ENCODE measurements at regions not wholly inside any gene's neighbourhood (a gene's known extent, or its start where the extent isn't known, plus 50 kb on each side); places are given as distances from the start of the nearest gene placed in this dataset.
"Not testable (repeated sequence)": the region's sequence is repeated elsewhere in the genome, so short reads cannot be mapped to it uniquely, and the experiment has no call there.

DNA sequence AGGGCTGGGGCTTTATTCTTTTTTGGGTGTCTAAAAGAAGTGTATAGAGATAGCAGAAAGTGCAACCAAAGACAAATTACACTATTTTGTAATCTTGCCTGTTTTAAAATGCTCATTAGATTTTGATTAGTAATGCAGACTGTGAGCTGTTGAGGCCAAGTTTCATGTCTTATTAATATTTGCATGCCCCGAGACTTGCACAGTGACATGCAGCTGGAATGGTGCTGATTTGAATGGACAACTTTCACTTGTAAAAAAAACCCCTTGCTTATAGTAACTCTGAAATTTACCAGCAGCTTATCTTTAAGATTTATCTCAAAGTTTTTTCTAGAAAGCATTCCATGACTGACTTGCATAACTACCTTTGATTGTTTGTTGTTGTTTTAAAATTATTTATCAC, 835.1 kb upstream of the IGFBP7 start:
- H3K4me1 ChIP-seq, result no peaks in the 10 kb centered on the region
- H3K27ac ChIP-seq, result no peak overlapping the region
- ATAC-seq (ENCODE audit: low FRiP score in 2 of 2), result no peak
- no peak for DNase-seq
- no peak for TF ChIP-seq POLR2AphosphoS5 (IDR thresholded peaks at IDR 0.05)
- no peaks in the 10 kb centered on the region for H3K36me3 ChIP-seq
- H3K4me3 ChIP-seq, result no peak overlapping the region
- H3K9me3 ChIP-seq, result no peaks in the 10 kb centered on the region
- no peaks in the 10 kb centered on the region for H3K27me3 ChIP-seq
- WGBS, 2 donors, result 67 to 86% methylated on average over 1 of the region's 1 CpG

DNA sequence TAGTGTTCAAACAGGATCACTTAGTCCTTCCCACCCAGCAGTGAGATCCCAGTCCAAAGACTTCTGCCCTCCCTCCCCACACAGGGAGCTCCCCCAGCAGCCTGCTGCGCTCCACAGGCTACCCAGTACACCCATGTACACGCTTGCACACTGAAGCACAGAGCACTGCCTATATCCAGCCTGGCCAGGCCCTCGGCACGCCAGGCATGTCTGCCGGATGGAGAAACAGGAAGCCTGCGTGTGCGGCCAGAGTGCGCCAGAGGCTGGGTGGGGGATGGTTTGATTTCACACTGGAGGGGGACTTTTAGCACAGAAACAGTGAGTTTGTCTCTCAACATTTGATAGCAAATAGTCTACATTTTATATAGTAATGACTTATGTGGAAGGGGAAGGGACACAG, 833.5 kb upstream of the IGFBP7 start:
- 70 to 74% methylated on average over 8 of the region's 8 CpGs for WGBS, 2 donors
- peak in 1 of 2 donors; percentile 49 for DNase-seq
- Histone ChIP-seq H3K4me3 (no peak overlapping the region), H3K9me3 (no peaks in the 10 kb centered on the region), H3K27me3 (no peaks in the 10 kb centered on the region), H3K36me3 (no peaks in the 10 kb centered on the region), H3K4me1 (no peaks in the 10 kb centered on the region), H3K27ac (no peak overlapping the region)
- no peak for TF ChIP-seq EP300 (IDR thresholded peaks at IDR 0.05)
- TF ChIP-seq, protein P1, sequence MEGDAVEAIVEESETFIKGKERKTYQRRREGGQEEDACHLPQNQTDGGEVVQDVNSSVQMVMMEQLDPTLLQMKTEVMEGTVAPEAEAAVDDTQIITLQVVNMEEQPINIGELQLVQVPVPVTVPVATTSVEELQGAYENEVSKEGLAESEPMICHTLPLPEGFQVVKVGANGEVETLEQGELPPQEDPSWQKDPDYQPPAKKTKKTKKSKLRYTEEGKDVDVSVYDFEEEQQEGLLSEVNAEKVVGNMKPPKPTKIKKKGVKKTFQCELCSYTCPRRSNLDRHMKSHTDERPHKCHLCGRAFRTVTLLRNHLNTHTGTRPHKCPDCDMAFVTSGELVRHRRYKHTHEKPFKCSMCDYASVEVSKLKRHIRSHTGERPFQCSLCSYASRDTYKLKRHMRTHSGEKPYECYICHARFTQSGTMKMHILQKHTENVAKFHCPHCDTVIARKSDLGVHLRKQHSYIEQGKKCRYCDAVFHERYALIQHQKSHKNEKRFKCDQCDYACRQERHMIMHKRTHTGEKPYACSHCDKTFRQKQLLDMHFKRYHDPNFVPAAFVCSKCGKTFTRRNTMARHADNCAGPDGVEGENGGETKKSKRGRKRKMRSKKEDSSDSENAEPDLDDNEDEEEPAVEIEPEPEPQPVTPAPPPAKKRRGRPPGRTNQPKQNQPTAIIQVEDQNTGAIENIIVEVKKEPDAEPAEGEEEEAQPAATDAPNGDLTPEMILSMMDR (IDR thresholded peaks at IDR 0.05), result no peak
- TF ChIP-seq POLR2A (IDR thresholded peaks at IDR 0.05), result no peak
- no peak for TF ChIP-seq POLR2AphosphoS5 (IDR thresholded peaks at IDR 0.05)
- no peak for ATAC-seq (ENCODE audit: low FRiP score in 2 of 2)

DNA sequence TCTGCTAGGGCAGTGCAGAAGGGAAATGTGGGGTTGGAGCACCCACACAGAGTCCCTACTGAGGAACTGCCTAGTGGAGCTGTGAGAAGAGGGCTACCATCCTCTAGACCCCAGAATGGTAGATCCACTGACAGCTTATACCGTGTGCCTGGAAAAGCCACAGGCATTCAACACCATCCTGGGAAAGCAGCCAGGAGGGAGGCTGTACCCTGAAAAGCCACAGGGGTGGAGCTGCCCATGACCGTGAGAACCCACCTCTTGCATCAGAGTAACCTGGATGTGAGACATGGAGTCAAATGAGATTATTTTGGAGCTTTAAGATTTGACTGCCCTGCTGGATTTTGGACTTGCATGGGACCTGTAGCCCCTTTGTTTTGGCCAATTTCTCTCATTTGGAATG, 827.1 kb upstream of the IGFBP7 start:
- not testable (repeated sequence) for H3K4me1 ChIP-seq; H3K4me3 ChIP-seq; DNase-seq; H3K27ac ChIP-seq; ATAC-seq (ENCODE audit: low FRiP score in 2 of 2); H3K9me3 ChIP-seq; H3K36me3 ChIP-seq; H3K27me3 ChIP-seq
- 40 to 89% methylated on average over 1 to 2 of the region's 2 CpGs for WGBS, 2 donors

DNA sequence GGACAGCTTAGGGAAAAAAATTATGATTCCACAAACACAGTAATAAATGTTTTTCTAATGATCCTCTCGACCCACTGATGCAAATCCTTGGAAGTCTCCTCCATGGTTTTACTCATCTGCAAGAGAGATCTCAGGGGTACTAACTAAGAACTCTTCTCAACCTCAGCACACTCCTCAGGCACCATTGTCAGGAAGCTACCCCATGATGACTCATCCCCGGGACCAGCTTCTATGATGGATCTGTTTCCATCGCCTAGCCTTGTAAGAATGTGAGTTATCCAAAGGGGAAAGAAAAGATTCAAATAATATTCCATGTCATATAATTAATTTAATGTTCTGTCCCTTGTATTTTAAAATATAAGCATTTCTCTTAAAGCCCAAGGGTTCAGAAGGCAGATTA, 816.1 kb upstream of the IGFBP7 start:
- no peaks in the 10 kb centered on the region for H3K36me3 ChIP-seq
- 82 to 84% methylated on average over 3 of the region's 3 CpGs for WGBS, 2 donors
- H3K4me3 ChIP-seq, result no peak overlapping the region
- H3K27me3 ChIP-seq, result no peaks in the 10 kb centered on the region
- no peaks in the 10 kb centered on the region for H3K9me3 ChIP-seq
- H3K27ac ChIP-seq, result no peak overlapping the region
- TF ChIP-seq POLR2AphosphoS5 (IDR thresholded peaks at IDR 0.05), result no peak
- TF ChIP-seq POLR2A (IDR thresholded peaks at IDR 0.05), result no peak
- TF ChIP-seq, protein P1 (IDR thresholded peaks at IDR 0.05), result no peak
- no peak for TF ChIP-seq EP300 (IDR thresholded peaks at IDR 0.05)
- H3K4me1 ChIP-seq, result no peaks in the 10 kb centered on the region
- ATAC-seq (ENCODE audit: low FRiP score in 2 of 2) (no peak), DNase-seq (no peak)

DNA sequence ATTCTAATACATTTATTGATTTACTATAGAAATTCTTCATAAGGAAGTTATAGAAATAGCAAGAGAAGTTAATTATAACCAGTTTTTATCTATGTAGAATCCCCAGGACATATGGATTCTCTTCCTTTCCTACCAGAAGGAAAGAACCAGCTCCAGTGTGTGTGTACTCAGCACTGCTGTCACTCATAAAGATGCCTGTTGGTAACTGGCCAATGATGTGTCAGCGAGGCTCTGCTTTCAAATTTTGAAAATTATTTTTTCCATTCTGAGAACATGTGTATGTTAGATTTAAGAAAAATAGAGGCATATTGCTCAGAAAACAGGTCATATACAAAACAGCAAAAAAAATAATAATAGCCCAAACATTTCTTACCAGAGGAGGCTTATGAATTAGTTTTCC, 814.8 kb upstream of the IGFBP7 start:
- no peak for ATAC-seq (ENCODE audit: low FRiP score in 2 of 2)
- TF ChIP-seq POLR2AphosphoS5 (IDR thresholded peaks at IDR 0.05) (no peak), EP300 (IDR thresholded peaks at IDR 0.05) (no peak), POLR2A (IDR thresholded peaks at IDR 0.05) (no peak)
- TF ChIP-seq, protein P1 (IDR thresholded peaks at IDR 0.05), result no peak
- Histone ChIP-seq H3K9me3 (no peaks in the 10 kb centered on the region), H3K27ac (no peak overlapping the region), H3K27me3 (no peaks in the 10 kb centered on the region), H3K36me3 (no peaks in the 10 kb centered on the region), H3K4me1 (no peaks in the 10 kb centered on the region), H3K4me3 (no peak overlapping the region)
- DNase-seq, result no peak
- WGBS, 2 donors, result 90 to 93% methylated on average over 1 of the region's 1 CpG

DNA sequence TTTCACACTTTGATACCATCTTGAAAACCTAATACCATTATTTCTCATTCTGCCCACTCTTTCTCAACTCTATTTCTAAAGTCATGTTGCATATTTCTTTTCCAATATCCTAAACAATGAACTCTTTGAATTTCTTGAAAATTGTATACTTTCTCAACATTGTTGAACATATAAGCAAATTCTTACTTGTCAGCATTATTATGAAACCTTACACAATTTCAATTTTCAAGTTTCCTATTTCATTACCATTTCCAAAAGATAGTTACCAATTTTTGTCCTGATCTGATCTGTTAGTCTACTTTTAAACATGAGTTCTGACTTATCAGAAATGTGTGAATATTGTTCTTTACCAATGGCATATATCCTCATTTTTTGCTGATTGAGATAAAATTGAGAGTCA, 806.3 kb upstream of the IGFBP7 start:
- ATAC-seq (ENCODE audit: low FRiP score in 2 of 2), result no peak
- H3K27me3 ChIP-seq, result no peaks in the 10 kb centered on the region
- H3K36me3 ChIP-seq, result no peaks in the 10 kb centered on the region
- H3K4me1 ChIP-seq, result no peaks in the 10 kb centered on the region
- H3K4me3 ChIP-seq, result no peak overlapping the region
- DNase-seq, result no peak
- peaks cover 0 to 5% (median 0%) of the 10 kb centered on the region in 4 donors for H3K9me3 ChIP-seq
- no peak overlapping the region for H3K27ac ChIP-seq
- TF ChIP-seq, protein P1 (IDR thresholded peaks at IDR 0.05), result no peak
- TF ChIP-seq POLR2A (IDR thresholded peaks at IDR 0.05) (no peak), POLR2AphosphoS5 (IDR thresholded peaks at IDR 0.05) (no peak), EP300 (IDR thresholded peaks at IDR 0.05) (no peak)
